ENCODE measurements at regions not wholly inside any gene's neighbourhood (a gene's known extent, or its start where the extent isn't known, plus 50 kb on each side); places are given as distances from the start of the nearest gene placed in this dataset.

DNA sequence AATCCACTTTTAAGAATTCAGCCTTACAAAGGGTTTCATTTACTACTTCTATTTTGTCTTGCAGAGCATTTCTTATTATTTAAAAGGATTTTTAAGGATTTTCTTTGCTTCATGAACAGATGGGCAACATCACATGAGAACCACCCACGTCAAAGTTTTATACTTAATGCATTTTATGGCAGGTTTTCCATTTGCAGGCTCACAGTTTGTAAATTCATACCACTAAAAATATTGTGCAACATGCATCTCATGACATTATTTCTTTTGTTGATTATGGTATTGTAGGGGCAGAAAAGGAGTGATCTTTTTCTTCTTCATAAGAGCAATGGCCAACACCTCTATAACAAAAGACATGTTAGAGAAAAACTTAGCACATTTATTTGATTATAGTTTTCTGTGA, 554.0 kb upstream of the SPRY2 start:
- Histone ChIP-seq H3K27me3 (no peaks in the 10 kb centered on the region), H3K4me3 (no peak overlapping the region), H3K27ac (no peak overlapping the region), H3K4me1 (no peaks in the 10 kb centered on the region), H3K36me3 (no peaks in the 10 kb centered on the region), H3K9me3 (no peaks in the 10 kb centered on the region)
- 32 to 36% methylated on average over 1 of the region's 1 CpG for WGBS, 2 donors (ENCODE audit: low coverage in 1 of 2)
- TF ChIP-seq POLR2AphosphoS5 (IDR thresholded peaks at IDR 0.05) (no peak), POLR2A (IDR thresholded peaks at IDR 0.05) (no peak), EP300 (IDR thresholded peaks at IDR 0.05) (no peak)
- TF ChIP-seq, protein P1, sequence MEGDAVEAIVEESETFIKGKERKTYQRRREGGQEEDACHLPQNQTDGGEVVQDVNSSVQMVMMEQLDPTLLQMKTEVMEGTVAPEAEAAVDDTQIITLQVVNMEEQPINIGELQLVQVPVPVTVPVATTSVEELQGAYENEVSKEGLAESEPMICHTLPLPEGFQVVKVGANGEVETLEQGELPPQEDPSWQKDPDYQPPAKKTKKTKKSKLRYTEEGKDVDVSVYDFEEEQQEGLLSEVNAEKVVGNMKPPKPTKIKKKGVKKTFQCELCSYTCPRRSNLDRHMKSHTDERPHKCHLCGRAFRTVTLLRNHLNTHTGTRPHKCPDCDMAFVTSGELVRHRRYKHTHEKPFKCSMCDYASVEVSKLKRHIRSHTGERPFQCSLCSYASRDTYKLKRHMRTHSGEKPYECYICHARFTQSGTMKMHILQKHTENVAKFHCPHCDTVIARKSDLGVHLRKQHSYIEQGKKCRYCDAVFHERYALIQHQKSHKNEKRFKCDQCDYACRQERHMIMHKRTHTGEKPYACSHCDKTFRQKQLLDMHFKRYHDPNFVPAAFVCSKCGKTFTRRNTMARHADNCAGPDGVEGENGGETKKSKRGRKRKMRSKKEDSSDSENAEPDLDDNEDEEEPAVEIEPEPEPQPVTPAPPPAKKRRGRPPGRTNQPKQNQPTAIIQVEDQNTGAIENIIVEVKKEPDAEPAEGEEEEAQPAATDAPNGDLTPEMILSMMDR (IDR thresholded peaks at IDR 0.05): no peak
- ATAC-seq: no peak

DNA sequence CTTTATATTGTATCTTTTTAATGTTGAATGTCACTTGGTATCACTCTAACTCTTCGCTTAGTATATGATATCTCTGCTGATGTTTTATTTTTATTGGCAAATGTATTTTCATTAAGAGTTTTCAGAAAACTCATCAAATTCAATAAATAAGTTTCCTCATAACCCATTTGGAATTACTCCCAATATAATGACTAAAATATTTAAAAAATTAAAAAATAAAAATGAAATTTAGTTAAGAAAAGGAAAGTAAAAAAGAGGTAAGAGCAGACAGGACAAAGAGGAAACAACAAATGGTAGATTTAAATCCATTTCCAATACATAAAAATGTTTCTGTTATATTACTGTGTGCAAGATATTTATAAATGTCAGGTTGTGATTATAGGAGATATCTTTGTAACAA, 548.9 kb upstream of the SPRY2 start:
- no peak for ATAC-seq
- Histone ChIP-seq H3K4me1 (no peaks in the 10 kb centered on the region), H3K36me3 (no peaks in the 10 kb centered on the region), H3K27me3 (no peaks in the 10 kb centered on the region), H3K9me3 (no peaks in the 10 kb centered on the region), H3K27ac (no peak overlapping the region), H3K4me3 (no peak overlapping the region)
- 83 to 94% methylated on average over 1 of the region's 1 CpG for WGBS, 2 donors (ENCODE audit: low coverage in 1 of 2)
- no peak for TF ChIP-seq POLR2A (IDR thresholded peaks at IDR 0.05)
- TF ChIP-seq, protein P1 (IDR thresholded peaks at IDR 0.05): no peak

DNA sequence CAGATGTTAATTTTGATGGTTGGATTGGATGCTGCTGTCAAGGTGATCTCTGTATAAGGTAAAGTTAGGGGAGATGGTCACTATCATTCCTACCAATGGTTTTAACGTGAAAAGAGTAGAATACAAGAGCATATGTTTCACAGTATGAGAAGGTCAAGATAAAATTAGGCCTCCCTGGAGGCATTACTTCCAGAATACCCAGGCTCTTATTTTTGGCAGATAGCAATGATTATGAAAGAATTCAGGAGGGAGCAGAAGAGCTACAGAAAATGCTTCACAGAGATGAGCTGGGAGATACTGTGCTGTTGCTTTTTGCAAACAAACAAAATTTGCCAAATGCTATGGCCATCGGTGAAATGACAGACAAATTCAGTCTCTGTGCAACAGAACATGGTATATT, 547.5 kb upstream of the SPRY2 start:
- H3K4me3 ChIP-seq: no peak overlapping the region
- TF ChIP-seq POLR2AphosphoS5 (IDR thresholded peaks at IDR 0.05) (no peak), POLR2A (IDR thresholded peaks at IDR 0.05) (no peak), EP300 (IDR thresholded peaks at IDR 0.05) (no peak)
- TF ChIP-seq, protein P1 (IDR thresholded peaks at IDR 0.05): no peak
- 75 to 88% methylated on average over 1 to 2 of the region's 2 CpGs for WGBS, 2 donors (ENCODE audit: low coverage in 1 of 2)
- H3K9me3 ChIP-seq: no peaks in the 10 kb centered on the region
- peak overlapping the region in 1 of 4 donors; percentile 7 for H3K27ac ChIP-seq
- H3K27me3 ChIP-seq: no peaks in the 10 kb centered on the region
- no peaks in the 10 kb centered on the region for H3K36me3 ChIP-seq
- no peaks in the 10 kb centered on the region for H3K4me1 ChIP-seq
- ATAC-seq: no peak

DNA sequence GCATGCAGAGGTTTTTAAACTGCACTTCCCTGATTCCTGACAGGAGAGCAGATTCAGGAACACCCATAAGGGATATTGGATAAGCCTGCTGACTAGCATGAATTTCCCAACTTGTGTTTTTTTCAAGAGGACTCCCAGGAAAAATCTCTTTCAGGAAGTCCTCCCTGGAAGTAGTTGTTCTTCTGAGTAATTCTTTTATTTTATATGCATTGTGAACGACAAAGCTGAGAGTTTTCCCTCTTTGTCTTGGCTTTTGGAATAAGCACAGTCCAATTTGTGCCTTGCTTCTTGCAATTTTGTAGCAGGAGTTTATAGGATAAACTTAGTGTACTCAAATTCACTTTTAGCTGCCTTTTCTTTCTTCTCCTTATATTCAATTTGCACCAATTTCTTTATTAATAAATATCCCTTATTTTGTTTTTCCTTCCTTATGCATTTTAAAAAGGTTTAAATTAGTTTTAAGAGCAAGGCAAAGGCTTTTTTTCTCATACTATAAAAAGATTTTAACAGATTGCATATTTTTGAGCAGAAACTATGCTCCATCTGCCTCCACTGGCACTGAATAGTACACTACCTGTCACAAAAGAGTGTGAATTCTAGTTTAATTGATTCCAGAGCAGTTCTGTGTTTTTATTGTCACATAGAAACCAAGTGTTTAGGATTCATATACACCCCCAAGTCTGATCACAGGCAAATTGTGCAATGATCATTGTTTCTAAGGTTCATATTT, 543.3 kb upstream of the SPRY2 start:
- Histone ChIP-seq H3K4me1 (no peaks in the 10 kb centered on the region), H3K27ac (no peak overlapping the region), H3K4me3 (no peak overlapping the region), H3K36me3 (no peaks in the 10 kb centered on the region), H3K9me3 (no peaks in the 10 kb centered on the region), H3K27me3 (no peaks in the 10 kb centered on the region)
- ATAC-seq: no peak
- 0 to 35% methylated on average over 1 of the region's 1 CpG for WGBS, 2 donors (ENCODE audit: low coverage in 1 of 2)
- no peak for TF ChIP-seq POLR2A (IDR thresholded peaks at IDR 0.05)
- no peak for TF ChIP-seq POLR2AphosphoS5 (IDR thresholded peaks at IDR 0.05)
- TF ChIP-seq, protein P1 (IDR thresholded peaks at IDR 0.05): no peak
- TF ChIP-seq EP300 (IDR thresholded peaks at IDR 0.05): no peak

DNA sequence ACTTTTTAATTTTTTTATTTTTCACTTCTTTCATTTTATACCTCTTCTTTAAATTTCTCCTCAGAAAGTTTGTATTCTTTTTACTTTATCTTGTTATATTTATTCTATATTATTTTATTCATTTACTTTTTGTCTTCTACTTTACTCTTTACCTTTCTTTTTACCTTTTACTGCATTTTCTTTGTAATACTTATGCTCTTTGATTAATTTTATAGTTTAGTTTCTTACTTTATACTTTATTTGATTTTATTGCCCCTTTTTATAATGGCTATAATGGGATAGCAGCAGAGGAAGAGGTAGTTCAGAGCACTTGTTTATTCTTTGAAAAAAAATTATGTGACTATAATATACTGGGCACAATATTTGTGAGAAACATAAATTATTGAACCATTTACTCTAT, 542.6 kb upstream of the SPRY2 start:
- no peaks in the 10 kb centered on the region for H3K36me3 ChIP-seq
- no peak for TF ChIP-seq POLR2A (IDR thresholded peaks at IDR 0.05)
- TF ChIP-seq POLR2AphosphoS5 (IDR thresholded peaks at IDR 0.05): no peak
- TF ChIP-seq EP300 (IDR thresholded peaks at IDR 0.05): no peak
- TF ChIP-seq, protein P1 (IDR thresholded peaks at IDR 0.05): no peak
- ATAC-seq: no peak
- no peak overlapping the region for H3K4me3 ChIP-seq
- H3K27me3 ChIP-seq: no peaks in the 10 kb centered on the region
- no peaks in the 10 kb centered on the region for H3K4me1 ChIP-seq
- H3K9me3 ChIP-seq: no peaks in the 10 kb centered on the region
- H3K27ac ChIP-seq: no peak overlapping the region

Measured in gastroesophageal sphincter (tissue), 4 donors.